ENCODE measurements at regions not wholly inside any gene's neighbourhood (a gene's known extent, or its start where the extent isn't known, plus 50 kb on each side); places are given as distances from the start of the nearest gene placed in this dataset.

GRCh38 chr5:7209658-7210057 lies 186.3 kb upstream of the ADCY2 start:
- no peak for DNase-seq (ENCODE audit: low read depth)
- TF ChIP-seq CTCF (IDR thresholded peaks at IDR 0.05; ENCODE audit: control insufficient read depth, insufficient read depth, low read depth, low read length, missing control alignments) = no peak
- H3K4me3 ChIP-seq (ENCODE audit: control insufficient read depth, low read depth, low read length) = no peak overlapping the region

GRCh38 chr5:7210549-7210948 lies 185.4 kb upstream of the ADCY2 start:
- H3K4me3 ChIP-seq (ENCODE audit: control insufficient read depth, low read depth, low read length) = no peak overlapping the region
- no peak for TF ChIP-seq CTCF (IDR thresholded peaks at IDR 0.05; ENCODE audit: control insufficient read depth, insufficient read depth, low read depth, low read length, missing control alignments)
- DNase-seq (ENCODE audit: low read depth) = no peak

GRCh38 chr5:7213525-7213924 lies 182.4 kb upstream of the ADCY2 start:
- TF ChIP-seq CTCF (IDR thresholded peaks at IDR 0.05; ENCODE audit: control insufficient read depth, insufficient read depth, low read depth, low read length, missing control alignments) = no peak
- H3K4me3 ChIP-seq (ENCODE audit: control insufficient read depth, low read depth, low read length) = no peak overlapping the region
- DNase-seq (ENCODE audit: low read depth) = no peak

- TF ChIP-seq CTCF (IDR thresholded peaks at IDR 0.05; ENCODE audit: control insufficient read depth, insufficient read depth, low read depth, low read length, missing control alignments) = no peak
- H3K4me3 ChIP-seq (ENCODE audit: control insufficient read depth, low read depth, low read length) = no peak overlapping the region
- DNase-seq (ENCODE audit: low read depth) = no peak
Measured at GRCh38 chr5:7214906-7215416, 181.0 kb upstream of the ADCY2 start.

- no peak overlapping the region for H3K4me3 ChIP-seq (ENCODE audit: control insufficient read depth, low read depth, low read length)
- TF ChIP-seq CTCF (IDR thresholded peaks at IDR 0.05; ENCODE audit: control insufficient read depth, insufficient read depth, low read depth, low read length, missing control alignments) = no peak
- DNase-seq (ENCODE audit: low read depth) = no peak
Measured at GRCh38 chr5:7218141-7218540, 177.8 kb upstream of the ADCY2 start.

GRCh38 chr5:7220156-7220555 lies 175.8 kb upstream of the ADCY2 start:
- TF ChIP-seq CTCF (IDR thresholded peaks at IDR 0.05; ENCODE audit: control insufficient read depth, insufficient read depth, low read depth, low read length, missing control alignments) = no peak
- DNase-seq (ENCODE audit: low read depth) = no peak
- H3K4me3 ChIP-seq (ENCODE audit: control insufficient read depth, low read depth, low read length) = no peak overlapping the region

- no peak for DNase-seq (ENCODE audit: low read depth)
- H3K4me3 ChIP-seq (ENCODE audit: control insufficient read depth, low read depth, low read length) = no peak overlapping the region
- no peak for TF ChIP-seq CTCF (IDR thresholded peaks at IDR 0.05; ENCODE audit: control insufficient read depth, insufficient read depth, low read depth, low read length, missing control alignments)
Measured at GRCh38 chr5:7221041-7221440, 174.9 kb upstream of the ADCY2 start.

Measured in AG09309 (cell line).